Osteocyte (in vitro differentiated cells): ENCODE measurements at regions not wholly inside any gene's neighbourhood (a gene's known extent, or its start where the extent isn't known, plus 50 kb on each side); places are given as distances from the start of the nearest gene placed in this dataset.

Source experiments
- DNase-seq: peaks from one replicate; pipeline ENCODE4 v3.0.0; 2021; ENCODE audit warnings: mixed read lengths; ENCODE audit not compliant: unreplicated experiment; ENCODE audit errors: extremely low spot score
- H3K27ac Mint-ChIP-seq: one replicate; pipeline ENCODE4 v1.8.0; 2021; ENCODE audit warnings: mild to moderate bottlenecking, mixed read lengths; ENCODE audit not compliant: unreplicated experiment
- H3K27me3 Mint-ChIP-seq: one replicate; pipeline ENCODE4 v1.8.0; 2021; ENCODE audit warnings: mixed read lengths; ENCODE audit not compliant: unreplicated experiment
- H3K36me3 Mint-ChIP-seq: one replicate; pipeline ENCODE4 v1.8.0; 2021; ENCODE audit warnings: mixed read lengths; ENCODE audit not compliant: unreplicated experiment
- H3K4me1 Mint-ChIP-seq: one replicate; pipeline ENCODE4 v1.8.0; 2021; ENCODE audit warnings: mixed read lengths; ENCODE audit not compliant: unreplicated experiment
- H3K4me3 Mint-ChIP-seq: one replicate; pipeline ENCODE4 v1.8.0; 2021; ENCODE audit warnings: mild to moderate bottlenecking, moderate library complexity, mixed read lengths; ENCODE audit not compliant: unreplicated experiment
- H3K9me3 Mint-ChIP-seq: one replicate; pipeline ENCODE4 v1.8.0; 2021; ENCODE audit warnings: mixed read lengths; ENCODE audit not compliant: unreplicated experiment
- TF ChIP-seq, protein P1 (sequence below): fragments of 200-600 bp; sonication (generic); IDR thresholded peaks from 2 replicates; pipeline ENCODE4 v1.5.0; 2021; ENCODE audit warnings: antibody characterized with exemption, mild to moderate bottlenecking, moderate library complexity

GRCh38 chr15:93257920-93258319 lies 168.9 kb upstream of the RGMA start:
- Mint-ChIP-seq H3K4me1 (no peaks in the 10 kb centered on the region), H3K27me3 (no peaks in the 10 kb centered on the region), H3K27ac (no peak overlapping the region), H3K4me3 (no peak overlapping the region), H3K36me3 (no peaks in the 10 kb centered on the region), H3K9me3 (peaks cover 8% of the 10 kb centered on the region)
- no peak for DNase-seq
- TF ChIP-seq, protein P1, sequence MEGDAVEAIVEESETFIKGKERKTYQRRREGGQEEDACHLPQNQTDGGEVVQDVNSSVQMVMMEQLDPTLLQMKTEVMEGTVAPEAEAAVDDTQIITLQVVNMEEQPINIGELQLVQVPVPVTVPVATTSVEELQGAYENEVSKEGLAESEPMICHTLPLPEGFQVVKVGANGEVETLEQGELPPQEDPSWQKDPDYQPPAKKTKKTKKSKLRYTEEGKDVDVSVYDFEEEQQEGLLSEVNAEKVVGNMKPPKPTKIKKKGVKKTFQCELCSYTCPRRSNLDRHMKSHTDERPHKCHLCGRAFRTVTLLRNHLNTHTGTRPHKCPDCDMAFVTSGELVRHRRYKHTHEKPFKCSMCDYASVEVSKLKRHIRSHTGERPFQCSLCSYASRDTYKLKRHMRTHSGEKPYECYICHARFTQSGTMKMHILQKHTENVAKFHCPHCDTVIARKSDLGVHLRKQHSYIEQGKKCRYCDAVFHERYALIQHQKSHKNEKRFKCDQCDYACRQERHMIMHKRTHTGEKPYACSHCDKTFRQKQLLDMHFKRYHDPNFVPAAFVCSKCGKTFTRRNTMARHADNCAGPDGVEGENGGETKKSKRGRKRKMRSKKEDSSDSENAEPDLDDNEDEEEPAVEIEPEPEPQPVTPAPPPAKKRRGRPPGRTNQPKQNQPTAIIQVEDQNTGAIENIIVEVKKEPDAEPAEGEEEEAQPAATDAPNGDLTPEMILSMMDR = no peak

DNA sequence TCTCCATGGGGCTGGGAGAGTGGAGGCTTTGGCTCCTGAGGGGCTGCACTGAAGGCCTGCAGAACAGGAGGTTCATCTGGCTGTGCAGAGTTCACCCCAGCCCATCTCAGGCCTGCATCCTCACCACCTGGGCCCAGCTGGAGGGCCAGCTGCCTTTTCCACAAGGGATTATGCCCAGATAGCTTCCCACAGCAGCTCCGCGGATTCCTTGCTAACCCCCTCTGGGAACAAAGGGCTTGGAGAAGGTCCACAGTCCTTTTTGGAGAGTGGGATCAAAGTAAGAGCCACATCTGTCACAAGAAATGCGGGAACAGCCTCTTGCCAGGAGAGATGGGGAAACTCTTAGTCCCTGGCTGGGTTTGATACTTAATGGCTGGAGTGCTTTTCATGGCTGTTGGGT lies 164.7 kb upstream of the RGMA start:
- Mint-ChIP-seq H3K4me3 (no peak overlapping the region), H3K27me3 (peaks cover 3% of the 10 kb centered on the region), H3K36me3 (no peaks in the 10 kb centered on the region), H3K27ac (no peak overlapping the region), H3K4me1 (peaks cover 2% of the 10 kb centered on the region), H3K9me3 (peaks cover 2% of the 10 kb centered on the region)
- no peak for DNase-seq
- TF ChIP-seq, protein P1 = no peak

DNA sequence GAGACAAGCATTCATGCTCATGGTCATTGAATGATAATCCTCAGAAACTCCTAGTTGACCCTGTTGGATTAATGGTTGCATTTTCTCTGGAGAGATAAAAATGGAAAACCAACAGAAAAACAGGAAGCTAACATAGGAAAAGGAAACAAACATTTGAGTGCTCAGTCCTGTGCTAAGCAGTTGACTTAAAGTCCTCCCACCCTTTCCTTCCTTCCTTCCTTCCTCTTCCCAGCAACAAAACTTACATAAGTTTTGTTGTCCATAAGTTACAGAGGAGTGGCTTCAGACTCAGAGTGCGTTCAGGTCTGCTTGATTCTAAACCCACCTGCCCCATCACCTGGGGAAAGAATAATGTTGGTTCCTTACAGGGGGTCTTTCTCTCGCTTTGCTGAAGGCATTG lies 163.8 kb upstream of the RGMA start:
- no peaks in the 10 kb centered on the region for H3K9me3 Mint-ChIP-seq
- H3K4me1 Mint-ChIP-seq = peaks cover 2% of the 10 kb centered on the region
- TF ChIP-seq, protein P1 = no peak
- peaks cover 3% of the 10 kb centered on the region for H3K27me3 Mint-ChIP-seq
- no peak overlapping the region for H3K4me3 Mint-ChIP-seq
- no peaks in the 10 kb centered on the region for H3K36me3 Mint-ChIP-seq
- DNase-seq = no peak
- H3K27ac Mint-ChIP-seq = no peak overlapping the region

DNA sequence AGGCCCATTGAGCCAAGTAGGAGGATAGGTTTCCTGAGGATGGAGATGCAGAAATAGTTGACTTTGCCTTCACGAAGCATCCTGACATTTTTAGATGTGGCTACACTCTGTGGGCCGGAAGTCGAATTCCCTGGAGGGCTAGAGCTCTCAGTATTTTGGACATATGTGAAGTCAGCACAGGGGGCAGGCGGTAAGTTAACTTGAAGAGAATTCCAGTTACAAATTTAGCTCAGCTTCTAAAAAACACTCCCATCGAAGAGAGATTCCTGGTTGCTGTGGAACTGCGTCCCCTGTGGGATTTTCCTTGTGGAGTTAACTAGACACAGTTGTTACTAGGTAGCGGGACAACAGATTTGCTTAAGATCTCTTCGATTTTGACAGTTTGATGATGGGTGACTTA lies 161.9 kb upstream of the RGMA start:
- no peak overlapping the region for H3K27ac Mint-ChIP-seq
- H3K27me3 Mint-ChIP-seq = peaks cover 3% of the 10 kb centered on the region
- H3K9me3 Mint-ChIP-seq = no peaks in the 10 kb centered on the region
- H3K4me1 Mint-ChIP-seq = peaks cover 2% of the 10 kb centered on the region
- TF ChIP-seq, protein P1 = no peak
- DNase-seq = no peak
- H3K4me3 Mint-ChIP-seq = no peak overlapping the region
- no peaks in the 10 kb centered on the region for H3K36me3 Mint-ChIP-seq

GRCh38 chr15:93250209-93250608 lies 161.2 kb upstream of the RGMA start:
- DNase-seq = no peak
- peaks cover 2% of the 10 kb centered on the region for H3K4me1 Mint-ChIP-seq

More at GRCh38 chr15:93250209-93250608, 161.2 kb upstream of the RGMA start:
- TF ChIP-seq, protein P1 = no peak
- Mint-ChIP-seq H3K9me3 (no peaks in the 10 kb centered on the region), H3K36me3 (no peaks in the 10 kb centered on the region), H3K4me3 (no peak overlapping the region), H3K27ac (no peak overlapping the region), H3K27me3 (peaks cover 3% of the 10 kb centered on the region)
